Breast epithelium (tissue), 3 donors: ENCODE measurements at regions not wholly inside any gene's neighbourhood (a gene's known extent, or its start where the extent isn't known, plus 50 kb on each side); places are given as distances from the start of the nearest gene placed in this dataset.

ENCODE experiments used
- POLR2A ChIP-seq: fragments of 450-650 bp; IDR thresholded peaks from one replicate; pipeline ENCODE4 v1.6.1; 2016; ENCODE audit warnings: antibody characterized with exemption, mild to moderate bottlenecking, moderate library complexity
- POLR2AphosphoS5 ChIP-seq, 3 donors: sonication (generic); formaldehyde crosslinking; IDR thresholded peaks; one replicate each; pipeline ENCODE4 v1.6.1; 2017; ENCODE audit warnings: antibody characterized with exemption in 3 of 3
- TF ChIP-seq, protein P1 (sequence below), 3 donors: fragments of 450-650 bp; IDR thresholded peaks; one replicate each; pipeline ENCODE4 v1.5.1; 2016 to 2017; ENCODE audit warnings: antibody characterized with exemption in 3 of 3, mild to moderate bottlenecking in 3 of 3, moderate library complexity in 3 of 3

DNA sequence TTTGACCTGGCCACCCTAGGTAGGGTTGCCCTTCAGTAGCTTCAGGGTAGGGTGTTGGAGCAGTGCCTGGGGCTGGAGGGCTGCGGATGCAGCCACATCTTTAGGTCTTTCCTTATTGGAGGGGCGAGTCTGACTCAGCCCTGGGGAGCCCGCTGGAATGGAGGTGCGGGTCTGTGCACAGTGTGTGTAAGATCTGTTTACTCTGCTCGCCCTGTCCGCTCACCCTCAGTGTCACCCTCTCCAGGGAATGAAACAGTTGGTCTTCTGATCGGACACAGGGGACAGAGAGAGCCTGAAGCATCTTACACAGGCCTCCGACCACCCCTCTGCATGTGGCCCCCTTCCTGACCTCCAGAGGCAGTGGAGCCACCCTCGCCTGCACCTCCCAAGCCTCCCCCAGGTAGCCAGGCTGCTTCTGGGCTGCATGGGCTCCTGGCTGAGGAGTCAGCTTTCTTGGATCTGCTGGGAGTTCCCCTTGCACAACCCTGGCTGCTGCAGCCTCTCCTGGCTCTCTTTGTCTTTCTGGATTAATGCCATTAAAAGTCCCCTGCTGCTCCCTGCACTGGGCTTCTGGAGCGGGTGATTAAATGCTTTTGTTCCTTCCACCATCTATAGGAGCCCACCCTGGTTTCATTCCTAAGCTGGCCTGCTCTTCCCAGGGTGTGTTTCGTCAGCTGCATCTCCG is 82.6 kb downstream of the ASB1 start:
- TF ChIP-seq, protein P1, sequence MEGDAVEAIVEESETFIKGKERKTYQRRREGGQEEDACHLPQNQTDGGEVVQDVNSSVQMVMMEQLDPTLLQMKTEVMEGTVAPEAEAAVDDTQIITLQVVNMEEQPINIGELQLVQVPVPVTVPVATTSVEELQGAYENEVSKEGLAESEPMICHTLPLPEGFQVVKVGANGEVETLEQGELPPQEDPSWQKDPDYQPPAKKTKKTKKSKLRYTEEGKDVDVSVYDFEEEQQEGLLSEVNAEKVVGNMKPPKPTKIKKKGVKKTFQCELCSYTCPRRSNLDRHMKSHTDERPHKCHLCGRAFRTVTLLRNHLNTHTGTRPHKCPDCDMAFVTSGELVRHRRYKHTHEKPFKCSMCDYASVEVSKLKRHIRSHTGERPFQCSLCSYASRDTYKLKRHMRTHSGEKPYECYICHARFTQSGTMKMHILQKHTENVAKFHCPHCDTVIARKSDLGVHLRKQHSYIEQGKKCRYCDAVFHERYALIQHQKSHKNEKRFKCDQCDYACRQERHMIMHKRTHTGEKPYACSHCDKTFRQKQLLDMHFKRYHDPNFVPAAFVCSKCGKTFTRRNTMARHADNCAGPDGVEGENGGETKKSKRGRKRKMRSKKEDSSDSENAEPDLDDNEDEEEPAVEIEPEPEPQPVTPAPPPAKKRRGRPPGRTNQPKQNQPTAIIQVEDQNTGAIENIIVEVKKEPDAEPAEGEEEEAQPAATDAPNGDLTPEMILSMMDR (IDR thresholded peaks at IDR 0.05): no peak
- TF ChIP-seq POLR2A (no peak), POLR2AphosphoS5 (IDR thresholded peaks at IDR 0.05) (no peak)
